Omental fat pad (tissue), 3 donors: ENCODE measurements at regions not wholly inside any gene's neighbourhood (a gene's known extent, or its start where the extent isn't known, plus 50 kb on each side); places are given as distances from the start of the nearest gene placed in this dataset.

Source experiments
- ATAC-seq: fragments of 150-250 bp; one replicate; pipeline ENCODE4 v1.9.1; 2016; ENCODE audit warnings: mild to moderate bottlenecking, moderate library complexity; ENCODE audit not compliant: low FRiP score
- DNase-seq: peaks from one replicate; pipeline ENCODE4 v3.0.0-alpha.2; 2019; ENCODE audit warnings: low spot score
- TF ChIP-seq, protein P1 (sequence below), 3 donors: fragments of 450-650 bp; IDR thresholded peaks; one replicate each; pipeline ENCODE4 v1.5.1; 2016 to 2017; ENCODE audit warnings: antibody characterized with exemption in 3 of 3, mild to moderate bottlenecking in 3 of 3, moderate library complexity in 2 of 3

DNA sequence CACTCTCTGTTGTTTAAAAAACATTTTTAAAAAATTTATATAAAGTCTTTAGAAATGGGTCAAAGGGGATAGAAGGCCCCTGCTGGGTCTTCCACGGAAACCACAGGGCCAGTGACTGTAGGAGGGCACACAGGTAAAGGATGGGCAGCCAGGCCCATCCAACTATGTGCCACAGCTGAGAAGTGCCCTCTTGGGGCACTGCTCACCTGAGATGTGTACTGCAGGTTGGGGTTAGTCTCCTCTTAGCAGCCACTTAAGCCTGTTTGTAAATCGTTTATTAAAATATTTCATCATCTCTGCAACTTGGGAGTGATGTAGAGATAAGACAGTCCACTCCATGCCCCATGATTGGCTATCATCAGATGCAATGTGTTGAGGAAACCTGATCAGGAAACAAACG lies 222.4 kb downstream of the DIRAS2 start:
- ATAC-seq (no peak), DNase-seq (no peak)
- TF ChIP-seq, protein P1, sequence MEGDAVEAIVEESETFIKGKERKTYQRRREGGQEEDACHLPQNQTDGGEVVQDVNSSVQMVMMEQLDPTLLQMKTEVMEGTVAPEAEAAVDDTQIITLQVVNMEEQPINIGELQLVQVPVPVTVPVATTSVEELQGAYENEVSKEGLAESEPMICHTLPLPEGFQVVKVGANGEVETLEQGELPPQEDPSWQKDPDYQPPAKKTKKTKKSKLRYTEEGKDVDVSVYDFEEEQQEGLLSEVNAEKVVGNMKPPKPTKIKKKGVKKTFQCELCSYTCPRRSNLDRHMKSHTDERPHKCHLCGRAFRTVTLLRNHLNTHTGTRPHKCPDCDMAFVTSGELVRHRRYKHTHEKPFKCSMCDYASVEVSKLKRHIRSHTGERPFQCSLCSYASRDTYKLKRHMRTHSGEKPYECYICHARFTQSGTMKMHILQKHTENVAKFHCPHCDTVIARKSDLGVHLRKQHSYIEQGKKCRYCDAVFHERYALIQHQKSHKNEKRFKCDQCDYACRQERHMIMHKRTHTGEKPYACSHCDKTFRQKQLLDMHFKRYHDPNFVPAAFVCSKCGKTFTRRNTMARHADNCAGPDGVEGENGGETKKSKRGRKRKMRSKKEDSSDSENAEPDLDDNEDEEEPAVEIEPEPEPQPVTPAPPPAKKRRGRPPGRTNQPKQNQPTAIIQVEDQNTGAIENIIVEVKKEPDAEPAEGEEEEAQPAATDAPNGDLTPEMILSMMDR (IDR thresholded peaks at IDR 0.05): no peak

DNA sequence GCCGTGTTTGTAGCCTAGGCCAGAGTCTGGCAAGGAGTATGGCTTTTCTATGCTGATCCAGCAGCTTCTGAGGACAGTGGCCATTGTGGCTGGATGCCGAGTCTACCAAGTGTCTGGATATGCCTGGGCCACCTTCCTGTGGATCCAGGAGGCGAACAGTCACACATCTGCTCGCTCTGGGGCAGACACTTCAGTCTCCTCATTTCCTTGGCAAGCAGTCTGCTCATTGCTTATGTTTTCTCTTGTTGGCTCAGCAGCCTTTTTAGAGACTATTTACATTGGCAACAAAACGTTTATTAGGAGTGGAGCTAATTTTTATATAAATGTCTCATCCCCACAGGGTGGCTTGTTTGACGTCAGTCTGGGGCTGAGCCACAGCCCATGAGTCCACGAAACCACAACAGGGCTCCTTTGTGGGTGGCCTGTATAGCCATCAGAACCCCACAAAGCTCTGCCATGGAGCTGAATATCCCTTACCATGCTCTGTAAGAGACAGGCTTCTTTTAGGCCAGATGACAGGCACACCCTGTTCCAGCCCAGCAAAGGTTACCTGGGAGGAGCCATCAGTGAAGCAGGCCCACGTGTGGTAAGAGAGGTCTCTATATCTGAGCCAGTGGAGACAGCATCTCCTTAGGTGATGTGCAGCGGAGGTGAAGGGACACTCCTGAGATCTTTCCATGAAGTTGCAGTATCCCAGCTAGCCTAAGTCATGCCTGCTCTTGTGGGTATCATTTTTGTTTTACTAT lies 221.7 kb downstream of the DIRAS2 start:
- TF ChIP-seq, protein P1 (IDR thresholded peaks at IDR 0.05): no peak
- ATAC-seq (no peak), DNase-seq (no peak)

DNA sequence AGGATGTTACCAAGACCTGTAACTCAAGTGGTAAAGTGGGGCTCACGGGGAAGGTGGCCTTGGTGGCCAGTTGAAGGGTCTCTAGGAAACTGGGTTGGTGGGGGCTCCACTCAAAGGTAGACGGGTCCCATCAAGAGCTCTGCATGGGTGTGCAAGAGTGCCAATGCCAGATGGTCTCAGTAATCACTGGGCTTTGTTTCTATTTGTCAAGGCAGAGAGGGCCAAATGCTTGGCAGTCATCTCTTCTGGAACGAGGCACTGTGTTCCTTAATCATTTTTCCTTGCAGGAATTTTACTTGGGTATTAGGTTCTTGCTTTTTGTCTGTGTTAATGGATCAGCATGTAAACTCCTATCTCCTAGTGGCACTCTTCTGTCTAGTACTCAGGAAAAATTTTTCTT lies 220.8 kb downstream of the DIRAS2 start:
- TF ChIP-seq, protein P1 (IDR thresholded peaks at IDR 0.05): no peak
- DNase-seq (no peak), ATAC-seq (no peak)

DNA sequence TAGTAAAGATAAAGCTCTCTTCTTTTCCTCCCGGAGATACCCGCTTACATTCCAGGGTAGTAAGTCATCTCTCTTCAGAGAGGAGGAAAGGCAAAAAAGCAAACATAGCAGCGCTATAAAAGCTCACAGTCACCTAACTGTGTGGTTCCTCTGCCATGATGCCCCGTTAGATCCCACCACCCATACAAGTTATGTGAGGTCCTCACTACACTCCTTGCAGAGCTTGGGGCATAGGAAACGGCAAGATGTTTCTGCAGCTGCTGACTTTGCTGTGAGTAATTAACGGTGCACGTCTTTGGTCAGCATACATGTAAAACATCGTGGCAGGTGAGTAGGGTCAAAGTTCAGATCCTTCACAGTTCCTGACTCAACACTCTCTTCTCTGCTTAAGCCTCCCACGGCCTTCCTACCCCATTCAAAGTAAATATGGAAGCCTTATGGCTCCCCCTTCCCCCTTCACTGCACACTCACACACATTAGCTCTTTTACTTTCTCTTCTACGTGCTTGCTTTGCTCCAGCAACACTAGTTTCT lies 218.9 kb downstream of the DIRAS2 start:
- DNase-seq (no peak), ATAC-seq (no peak)
- TF ChIP-seq, protein P1 (IDR thresholded peaks at IDR 0.05): no peak

DNA sequence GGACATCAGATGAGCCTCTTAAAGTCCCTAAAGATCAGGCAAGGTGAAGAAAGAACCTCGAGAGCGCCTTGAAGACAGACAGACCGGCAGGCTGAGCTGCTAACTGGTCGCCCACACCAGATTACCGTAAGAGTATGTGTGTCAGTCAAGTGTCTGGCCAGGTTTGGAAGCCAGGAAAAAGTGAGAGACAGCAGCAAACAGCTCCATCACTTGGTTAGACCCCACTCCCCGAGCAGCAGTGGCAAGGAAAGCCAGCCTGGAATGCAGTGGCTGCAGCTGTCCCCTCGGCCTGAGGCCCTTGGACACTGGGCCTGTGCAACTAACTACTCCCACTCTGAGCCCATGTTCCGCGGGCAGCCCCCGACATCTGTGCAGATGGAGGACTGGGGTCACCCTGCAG lies 214.1 kb downstream of the DIRAS2 start:
- TF ChIP-seq, protein P1 (IDR thresholded peaks at IDR 0.05): no peak
- DNase-seq (no peak), ATAC-seq (no peak)

DNA sequence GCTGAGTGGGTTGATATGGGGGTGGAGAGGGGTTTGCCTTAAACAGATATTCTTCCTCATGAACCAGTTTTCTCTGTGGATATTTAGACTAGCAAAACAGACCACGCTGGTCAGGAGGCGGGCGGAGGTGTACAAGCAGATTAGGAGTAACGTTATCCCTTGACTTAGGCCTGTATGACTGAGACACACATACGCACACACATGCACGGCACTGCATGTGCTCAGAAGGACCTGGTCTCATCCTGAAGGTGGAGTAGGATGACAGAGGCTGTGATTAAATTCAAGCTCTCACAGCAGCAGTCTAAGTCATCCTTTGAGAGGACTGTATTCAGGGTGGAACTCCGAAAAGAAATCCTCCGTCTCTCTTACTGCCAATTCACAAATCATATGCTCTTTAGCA lies 209.7 kb downstream of the DIRAS2 start:
- TF ChIP-seq, protein P1 (IDR thresholded peaks at IDR 0.05): no peak
- ATAC-seq: peak; percentile 19
- no peak for DNase-seq

DNA sequence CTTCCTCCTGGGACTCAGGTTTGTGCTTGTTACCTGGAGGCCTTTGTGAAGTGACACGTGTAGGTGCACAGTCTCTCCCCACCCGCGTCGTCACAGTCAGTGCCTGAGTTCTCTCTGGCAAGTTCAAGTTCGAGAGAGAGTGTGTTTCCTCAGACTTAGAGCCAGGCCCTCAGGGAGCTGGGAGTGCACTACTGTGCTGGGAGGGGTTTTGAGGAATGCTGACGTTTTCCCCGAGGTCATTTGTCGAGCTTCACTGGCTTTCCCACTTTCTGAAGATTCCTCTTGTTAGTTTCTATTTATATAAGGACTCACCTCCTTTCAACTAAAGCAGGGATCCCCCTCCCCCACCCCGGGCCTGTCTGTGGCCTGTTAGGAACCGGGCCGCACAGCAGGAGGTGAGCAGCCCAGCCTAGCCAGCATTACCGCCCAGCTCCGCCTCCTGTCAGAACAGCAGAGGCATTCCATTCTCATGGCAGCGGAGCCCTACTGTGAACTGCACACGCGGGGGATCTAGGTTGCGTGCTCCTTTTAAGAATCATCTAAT lies 209.2 kb downstream of the DIRAS2 start:
- DNase-seq (no peak), ATAC-seq (peak; percentile 76)
- TF ChIP-seq, protein P1 (IDR thresholded peaks at IDR 0.05): no peak
